ENCODE measurements at regions not wholly inside any gene's neighbourhood (a gene's known extent, or its start where the extent isn't known, plus 50 kb on each side); places are given as distances from the start of the nearest gene placed in this dataset.

DNA sequence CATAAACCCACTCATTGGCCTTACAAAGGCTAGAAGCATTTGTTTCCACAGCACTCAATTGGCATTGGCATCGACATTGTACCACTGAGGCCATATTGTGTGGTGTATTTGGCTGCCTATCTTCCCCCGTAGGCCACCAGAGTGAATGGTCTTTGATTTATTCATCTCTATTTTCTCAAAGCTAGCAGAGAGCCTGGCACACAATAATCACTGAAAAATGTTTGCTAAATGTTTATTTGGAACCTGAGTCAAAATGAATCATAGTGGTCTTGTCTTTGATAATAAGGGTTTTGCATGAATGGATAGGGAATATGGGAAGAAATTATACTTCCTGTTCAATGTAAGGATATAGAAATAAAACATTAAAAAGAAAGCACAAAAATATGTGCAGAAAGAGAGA, 107.3 kb upstream of the SLC8A1 start:
- DNase-seq (ENCODE audit: low read depth, low spot score): no peak
- no peak overlapping the region for H3K27ac ChIP-seq

DNA sequence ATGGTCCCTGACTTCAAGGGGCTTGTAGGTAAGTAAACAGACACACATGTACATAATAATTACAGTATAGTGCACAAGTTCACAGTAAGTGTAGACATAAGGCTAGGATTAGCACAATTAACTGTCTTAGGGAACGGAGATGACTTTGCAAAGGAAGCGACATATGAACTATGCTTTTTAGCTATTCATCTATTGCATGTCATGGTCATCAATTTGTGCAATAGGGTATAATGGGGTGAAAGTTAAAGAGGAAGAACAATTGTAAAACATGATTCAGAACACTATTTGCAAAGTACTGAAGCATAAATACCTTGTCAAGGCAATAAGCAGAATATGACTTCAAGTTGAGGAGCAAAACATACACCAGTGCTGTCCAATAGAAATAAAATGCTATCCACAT, 112.3 kb upstream of the SLC8A1 start:
- DNase-seq (ENCODE audit: low read depth, low spot score): no peak
- no peak overlapping the region for H3K27ac ChIP-seq

DNA sequence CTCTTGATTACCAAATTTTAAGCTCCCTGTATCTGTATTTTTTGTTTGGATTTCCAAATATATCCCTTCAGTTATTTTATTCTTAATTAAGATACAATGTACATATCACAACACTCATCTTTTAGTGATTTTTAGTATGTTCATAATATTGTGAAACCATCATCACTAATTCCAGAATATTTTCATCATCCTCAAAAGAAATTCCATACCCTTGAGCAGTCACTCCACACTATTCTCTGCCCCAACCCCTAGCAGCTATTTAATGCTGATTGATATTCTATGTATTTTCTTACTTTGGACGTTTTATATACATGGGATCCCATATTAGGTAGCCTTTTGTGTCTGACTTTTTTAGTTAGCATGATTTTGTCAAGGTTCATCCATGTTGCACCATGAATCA, 127.4 kb upstream of the SLC8A1 start:
- no peak for DNase-seq (ENCODE audit: low read depth, low spot score)

GRCh38 chr2:40584432-40584831, 132.5 kb upstream of the SLC8A1 start:
- H3K27ac ChIP-seq: no peak overlapping the region
- no peak for DNase-seq (ENCODE audit: low read depth, low spot score)

More for the DNA sequence above, 127.4 kb upstream of the SLC8A1 start:
- no peak overlapping the region for H3K27ac ChIP-seq

- H3K27ac ChIP-seq: no peak overlapping the region
Measured at GRCh38 chr2:40591774-40592173, 139.9 kb upstream of the SLC8A1 start.

GRCh38 chr2:40592218-40592617, 140.3 kb upstream of the SLC8A1 start:
- H3K27ac ChIP-seq: no peak overlapping the region
- DNase-seq (ENCODE audit: low read depth, low spot score): no peak

More at GRCh38 chr2:40591774-40592173, 139.9 kb upstream of the SLC8A1 start:
- DNase-seq (ENCODE audit: low read depth, low spot score): no peak

- no peak overlapping the region for H3K27ac ChIP-seq
- DNase-seq (ENCODE audit: low read depth, low spot score): no peak
Measured at GRCh38 chr2:40606862-40607261, 155.0 kb upstream of the SLC8A1 start.

DNA sequence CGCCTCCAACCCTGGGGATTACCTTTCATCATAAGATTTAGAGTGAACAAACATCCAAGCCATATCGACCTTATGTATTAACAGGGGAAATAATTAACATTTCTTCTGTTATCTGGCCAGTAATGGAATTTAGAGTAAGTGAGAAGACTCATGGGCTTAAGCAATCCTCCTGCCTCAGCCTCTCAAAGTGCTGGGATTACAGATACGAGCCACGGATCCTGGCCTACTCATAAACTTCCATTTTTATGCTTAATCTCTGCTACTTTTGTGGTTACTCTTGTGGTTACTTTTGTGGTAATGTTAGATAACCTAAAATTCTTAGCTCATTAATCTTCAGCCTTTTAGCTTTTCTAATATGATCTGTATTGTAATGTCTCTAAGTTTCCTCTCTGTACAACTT, 159.3 kb upstream of the SLC8A1 start:
- no peak overlapping the region for H3K27ac ChIP-seq

GRCh38 chr2:40625849-40626248, 174.0 kb upstream of the SLC8A1 start:
- H3K27ac ChIP-seq: peak overlapping the region; percentile 12
- peak; percentile 27 for DNase-seq (ENCODE audit: low read depth, low spot score)

More for the DNA sequence above, 159.3 kb upstream of the SLC8A1 start:
- DNase-seq (ENCODE audit: low read depth, low spot score): no peak

- DNase-seq (ENCODE audit: low read depth, low spot score): no peak
Measured at GRCh38 chr2:40628556-40628955, 176.7 kb upstream of the SLC8A1 start.

DNA sequence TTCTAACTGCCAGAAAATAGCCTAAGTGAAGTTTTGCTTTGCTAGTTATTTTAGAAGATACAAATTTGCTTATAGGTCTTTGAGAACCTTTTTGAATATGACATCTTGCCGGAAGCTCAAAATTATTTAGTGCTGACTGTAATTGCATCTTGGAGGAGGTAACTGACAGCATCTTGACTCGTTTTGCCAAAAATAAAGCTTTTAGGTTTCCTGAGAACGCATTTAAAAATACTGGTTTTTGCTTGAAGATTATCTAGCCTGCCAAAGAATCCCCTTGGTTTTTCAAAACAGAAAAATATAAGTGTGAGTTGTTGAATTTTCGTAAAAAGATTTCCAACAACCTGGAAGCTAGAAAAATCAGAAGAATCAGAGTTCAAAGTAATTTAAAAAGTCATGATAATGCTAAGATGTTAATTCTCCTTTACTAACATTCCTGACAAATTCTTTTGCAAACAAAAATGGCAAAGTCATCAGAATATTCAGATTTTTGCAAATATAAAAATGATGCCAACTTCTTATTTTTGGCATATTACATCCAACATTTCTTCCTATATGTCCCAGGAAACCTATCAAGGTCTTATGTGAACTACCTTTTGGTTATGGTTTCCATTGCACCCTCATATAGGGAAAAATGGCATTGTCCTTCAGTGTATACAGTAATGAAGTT, 178.0 kb upstream of the SLC8A1 start:
- no peak overlapping the region for H3K27ac ChIP-seq
- DNase-seq (ENCODE audit: low read depth, low spot score): no peak

More at GRCh38 chr2:40628556-40628955, 176.7 kb upstream of the SLC8A1 start:
- no peak overlapping the region for H3K27ac ChIP-seq

DNA sequence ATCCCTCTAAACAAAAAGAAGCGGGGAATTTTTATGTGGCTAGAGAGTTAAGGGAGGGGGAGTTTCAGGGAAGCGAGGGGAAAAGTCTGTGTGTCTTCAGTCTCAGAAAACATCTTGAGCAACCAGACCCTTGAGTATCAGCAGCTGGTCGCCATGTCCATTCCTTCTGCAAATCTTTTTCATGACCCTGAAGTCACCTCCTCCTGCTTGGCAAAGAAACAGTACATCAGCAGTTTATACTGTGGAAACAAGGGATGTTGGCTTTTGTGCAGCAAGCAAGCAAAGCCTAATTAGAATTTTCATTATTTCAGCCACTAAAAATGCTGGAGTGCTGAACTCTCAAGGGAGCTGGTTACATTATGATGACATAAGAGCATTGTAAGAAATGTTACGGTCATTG, 187.4 kb upstream of the SLC8A1 start:
- no peak for DNase-seq (ENCODE audit: low read depth, low spot score)
- no peak overlapping the region for H3K27ac ChIP-seq

DNA sequence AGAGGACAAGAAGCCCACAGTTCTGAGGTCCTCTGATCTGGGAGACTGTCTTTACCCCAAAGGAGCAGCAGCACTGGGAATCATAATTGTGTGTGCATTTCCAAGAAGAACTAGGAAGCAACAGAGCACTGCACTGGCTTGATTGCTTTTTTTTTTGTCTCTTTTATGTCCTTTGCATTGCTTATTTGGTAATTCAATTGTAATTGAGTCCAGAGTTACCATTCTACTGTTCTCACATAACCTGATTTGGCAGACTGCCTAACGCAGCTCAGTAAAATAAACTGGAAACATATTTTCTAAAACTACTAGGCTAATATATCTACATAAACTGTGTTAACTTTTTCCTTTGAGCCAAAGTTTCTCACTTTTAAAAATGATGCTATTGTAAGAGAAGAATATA, 190.3 kb upstream of the SLC8A1 start:
- H3K27ac ChIP-seq: no peak overlapping the region
- DNase-seq (ENCODE audit: low read depth, low spot score): no peak

- no peak for DNase-seq (ENCODE audit: low read depth, low spot score)
- no peak overlapping the region for H3K27ac ChIP-seq
Measured at GRCh38 chr2:40642726-40643125, 190.8 kb upstream of the SLC8A1 start.

- no peak overlapping the region for H3K27ac ChIP-seq
- no peak for DNase-seq (ENCODE audit: low read depth, low spot score)
Measured at GRCh38 chr2:40646642-40647041, 194.8 kb upstream of the SLC8A1 start.

DNA sequence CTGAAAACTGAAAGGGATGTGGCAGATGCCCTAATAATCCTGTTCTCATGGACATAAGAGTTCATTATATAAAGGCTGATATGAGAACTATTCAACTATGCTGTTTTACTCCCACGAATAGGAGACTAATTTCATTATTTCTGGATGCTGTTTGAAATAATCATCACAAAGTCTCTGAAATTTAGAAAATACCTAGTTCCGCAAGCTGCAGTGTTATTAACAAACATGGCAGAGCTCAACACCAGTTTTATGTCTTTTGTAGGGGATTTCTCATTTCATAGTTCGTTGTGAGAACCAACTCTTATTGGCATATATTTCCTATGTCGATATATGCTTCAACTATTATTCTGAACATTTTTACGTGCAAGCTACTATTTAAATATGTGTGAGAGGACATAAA, 200.3 kb upstream of the SLC8A1 start:
- no peak overlapping the region for H3K27ac ChIP-seq
- no peak for DNase-seq (ENCODE audit: low read depth, low spot score)

DNA sequence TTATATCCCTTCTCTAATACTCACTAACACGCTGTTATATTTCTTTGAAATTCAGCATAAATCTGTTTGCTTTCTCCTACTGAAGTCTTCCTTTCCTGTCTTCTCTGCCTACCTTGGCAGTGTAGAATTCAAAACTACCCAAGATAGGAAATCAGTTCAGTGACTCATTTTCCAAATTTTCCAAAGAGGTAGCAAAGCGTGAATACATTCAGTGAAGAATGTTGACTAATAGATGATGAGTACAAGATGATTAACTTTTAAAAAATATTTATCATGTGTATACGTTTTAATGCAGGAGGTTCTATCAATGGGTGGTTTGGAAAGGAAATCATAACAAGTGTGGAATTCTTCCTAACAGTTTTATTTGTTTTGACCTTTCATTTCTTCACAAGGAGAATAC, 201.9 kb upstream of the SLC8A1 start:
- H3K27ac ChIP-seq: no peak overlapping the region
- DNase-seq (ENCODE audit: low read depth, low spot score): no peak

- no peak overlapping the region for H3K27ac ChIP-seq
Measured at GRCh38 chr2:40654346-40654745, 202.5 kb upstream of the SLC8A1 start.

DNA sequence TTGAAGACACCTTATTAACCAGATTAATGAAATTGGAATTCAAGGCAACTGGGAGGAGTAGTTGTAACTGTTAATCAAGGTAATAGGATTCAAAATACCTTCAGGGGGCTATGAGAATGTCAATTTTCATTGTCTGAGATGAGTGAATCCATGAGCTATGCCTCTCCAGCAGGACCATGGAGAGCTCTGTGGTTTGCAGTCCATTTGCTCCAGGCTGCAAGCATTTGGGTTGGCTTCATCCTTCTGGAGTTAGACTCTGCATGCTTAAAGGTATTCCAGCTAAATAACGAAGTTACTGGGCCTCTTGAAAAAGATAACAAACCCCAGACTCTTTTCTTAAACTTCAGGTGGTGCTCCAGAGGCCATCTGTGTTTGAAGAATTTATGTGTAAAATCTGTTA, 207.1 kb upstream of the SLC8A1 start:
- no peak for DNase-seq (ENCODE audit: low read depth, low spot score)
- H3K27ac ChIP-seq: no peak overlapping the region

More at GRCh38 chr2:40654346-40654745, 202.5 kb upstream of the SLC8A1 start:
- DNase-seq (ENCODE audit: low read depth, low spot score): no peak

DNA sequence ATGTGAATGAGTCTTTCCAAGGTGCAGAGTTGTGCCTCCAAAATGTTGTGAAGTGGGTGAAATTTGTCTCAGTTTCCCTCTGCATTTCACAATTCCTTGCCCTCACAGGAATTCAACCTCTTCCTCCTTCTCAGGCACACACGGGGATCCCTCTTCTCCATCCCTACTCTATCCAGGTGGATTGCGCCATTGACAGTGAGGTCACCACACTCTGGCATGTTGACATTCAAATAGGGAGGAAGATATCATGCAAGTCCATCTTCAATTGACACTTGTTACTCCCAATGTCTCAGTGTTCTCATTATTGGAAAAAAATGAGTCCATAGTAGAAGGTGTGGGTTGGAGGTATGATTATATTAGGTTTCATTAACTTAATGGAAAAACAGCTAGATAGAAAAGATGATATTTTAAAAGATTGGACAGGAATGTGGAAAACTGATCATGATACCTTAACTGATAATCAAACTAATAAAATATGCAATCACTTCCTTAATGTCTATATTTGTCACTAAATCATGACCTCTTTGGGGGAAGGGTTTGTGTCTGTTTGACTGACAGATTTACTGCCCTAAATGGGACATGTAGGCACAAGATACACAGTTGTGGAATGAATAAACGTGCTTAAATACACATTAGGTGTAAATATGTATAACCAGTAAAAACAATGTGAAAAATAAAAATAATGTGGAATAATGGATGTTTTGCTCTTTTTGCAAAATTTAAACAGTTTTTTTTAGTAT, 213.8 kb upstream of the SLC8A1 start:
- no peak for DNase-seq (ENCODE audit: low read depth, low spot score)
- no peak overlapping the region for H3K27ac ChIP-seq

DNA sequence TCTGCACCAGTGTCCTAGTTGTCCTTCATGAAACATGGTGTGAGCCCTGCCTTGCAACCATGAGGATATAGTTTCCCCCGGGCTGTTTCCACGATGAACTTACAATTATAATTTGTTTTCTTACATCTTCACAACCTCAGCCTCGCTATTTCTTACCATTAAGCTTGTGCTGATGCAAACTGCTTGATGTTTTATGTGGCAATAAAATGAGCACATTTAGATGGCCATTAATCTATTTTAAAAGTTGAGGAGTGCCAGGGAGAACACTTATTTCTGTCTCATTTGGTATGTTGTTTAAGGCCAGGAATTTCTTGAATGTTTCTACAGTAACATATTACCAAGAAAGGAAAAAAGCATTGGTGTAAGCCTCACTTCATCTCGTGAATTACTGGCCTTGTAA, 214.5 kb upstream of the SLC8A1 start:
- DNase-seq (ENCODE audit: low read depth, low spot score): no peak
- H3K27ac ChIP-seq: no peak overlapping the region

GRCh38 chr2:40668425-40668824, 216.5 kb upstream of the SLC8A1 start:
- DNase-seq (ENCODE audit: low read depth, low spot score): no peak
- no peak overlapping the region for H3K27ac ChIP-seq
